ENCODE measurements at regions not wholly inside any gene's neighbourhood (a gene's known extent, or its start where the extent isn't known, plus 50 kb on each side); places are given as distances from the start of the nearest gene placed in this dataset.

GRCh38 chr7:35389636-35390035 lies 135.7 kb upstream of the TBX20 start:
- 77 to 88% (median 83%) methylated on average over 3 of the region's 3 CpGs for WGBS, 5 donors
- DNase-seq, result no peak
- Histone ChIP-seq H3K27me3 (peaks cover 0 to 5% (median 0%) of the 10 kb centered on the region in 3 donors), H3K36me3 (no peaks in the 10 kb centered on the region), H3K27ac (no peak overlapping the region), H3K4me1 (no peaks in the 10 kb centered on the region), H3K9me3 (no peaks in the 10 kb centered on the region), H3K4me3 (no peak overlapping the region)
- TF ChIP-seq POLR2AphosphoS5 (IDR thresholded peaks at IDR 0.05) (no peak), POLR2A (IDR thresholded peaks at IDR 0.05) (no peak), EP300 (IDR thresholded peaks at IDR 0.05) (no peak), CTCF (IDR thresholded peaks at IDR 0.05) (no peak)
- intact Hi-C loops (cut with DNase I; ENCODE audit: low total_unique reads), result no loop called here

DNA sequence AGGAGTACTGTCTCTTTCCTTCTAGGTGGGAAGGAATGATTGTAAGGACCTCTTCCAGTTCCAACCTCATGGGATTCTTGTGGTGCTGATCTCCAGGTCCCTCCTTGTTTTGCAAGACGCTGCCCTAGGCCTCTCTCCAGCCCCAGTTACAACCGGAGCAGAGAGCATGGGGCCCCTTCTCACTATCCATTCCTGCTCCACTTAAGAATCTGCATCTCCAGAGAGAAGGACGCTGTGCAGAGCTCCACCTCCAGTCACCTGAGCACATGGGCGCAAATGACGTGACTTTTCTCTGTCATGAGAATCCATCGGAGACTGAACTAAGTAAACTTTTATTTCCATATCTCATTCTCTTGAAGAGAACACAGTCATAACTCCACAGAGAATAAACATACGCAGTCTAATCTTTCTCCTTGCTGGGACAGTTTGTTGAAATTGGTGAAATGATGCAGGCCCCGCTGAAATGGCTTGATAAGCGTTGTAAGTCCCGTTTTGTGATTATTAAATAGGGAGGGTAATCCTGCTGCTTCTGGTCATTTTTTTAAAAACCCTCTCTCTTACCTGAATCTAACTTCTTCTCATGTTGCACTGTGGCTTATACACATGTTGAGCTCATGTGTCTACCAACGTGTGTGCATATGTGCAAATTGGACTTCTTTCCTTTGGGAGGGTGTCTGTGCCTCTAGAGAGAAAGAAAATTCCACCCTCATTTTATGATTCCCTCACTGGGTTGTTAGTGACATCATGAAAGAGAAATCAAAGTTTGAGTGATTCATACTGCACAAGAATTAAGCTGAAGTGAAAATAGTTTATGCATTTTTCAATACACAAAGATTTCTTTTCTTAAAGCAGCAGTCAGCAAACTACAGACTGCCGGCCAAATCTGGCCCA lies 133.2 kb upstream of the TBX20 start:
- H3K4me3 ChIP-seq, result no peak overlapping the region
- peaks cover 0 to 5% (median 0%) of the 10 kb centered on the region in 3 donors for H3K27me3 ChIP-seq
- DNase-seq, result no peak
- no peaks in the 10 kb centered on the region for H3K9me3 ChIP-seq
- intact Hi-C loops (cut with DNase I; ENCODE audit: low total_unique reads), result no loop called here
- no peaks in the 10 kb centered on the region for H3K4me1 ChIP-seq
- 48 to 68% (median 49%) methylated on average over 12 of the region's 12 CpGs for WGBS, 5 donors
- H3K36me3 ChIP-seq, result no peaks in the 10 kb centered on the region
- TF ChIP-seq POLR2AphosphoS5 (IDR thresholded peaks at IDR 0.05) (no peak), POLR2A (IDR thresholded peaks at IDR 0.05) (no peak), CTCF (IDR thresholded peaks at IDR 0.05) (no peak), EP300 (IDR thresholded peaks at IDR 0.05) (no peak)
- H3K27ac ChIP-seq, result no peak overlapping the region

DNA sequence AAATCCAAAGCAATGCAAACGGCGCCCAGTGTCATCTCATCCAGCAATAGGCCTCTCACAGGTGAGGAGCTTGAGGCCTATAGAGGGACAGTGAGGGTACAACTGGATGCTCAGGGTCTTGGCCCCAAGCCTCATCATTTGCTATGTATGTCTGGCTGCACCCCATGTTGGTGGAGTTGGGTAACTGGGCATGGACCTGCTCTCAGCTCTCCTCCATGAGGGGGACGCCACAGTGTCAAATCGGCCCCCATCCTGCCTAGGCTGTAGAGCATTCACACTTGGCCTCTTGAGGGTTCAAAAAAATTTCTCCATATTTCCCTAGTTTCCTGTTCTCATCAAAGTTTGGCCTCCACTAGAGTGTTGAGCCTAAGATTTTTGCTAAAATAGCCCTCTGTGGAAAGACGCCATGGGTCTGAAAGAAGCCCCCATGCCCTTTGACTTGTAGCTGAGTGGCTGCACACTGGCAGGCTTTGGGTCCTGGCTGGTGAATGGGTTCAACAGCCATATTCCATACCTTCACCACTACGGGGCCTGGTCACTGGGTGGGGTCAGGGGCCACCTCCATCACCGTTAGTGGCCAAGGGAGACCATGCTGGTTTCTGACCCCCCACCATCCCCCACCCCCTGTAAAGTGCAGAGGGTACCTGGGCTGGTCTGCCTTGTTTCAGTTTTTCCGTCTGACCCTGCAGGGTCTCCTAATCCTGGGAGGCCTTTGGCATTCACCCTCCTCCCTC lies 132.3 kb upstream of the TBX20 start:
- H3K9me3 ChIP-seq, result no peaks in the 10 kb centered on the region
- no peaks in the 10 kb centered on the region for H3K36me3 ChIP-seq
- no peak overlapping the region for H3K27ac ChIP-seq
- no peak for DNase-seq
- peaks cover 0 to 4% (median 0%) of the 10 kb centered on the region in 3 donors for H3K27me3 ChIP-seq
- TF ChIP-seq EP300 (IDR thresholded peaks at IDR 0.05), result no peak
- no peak for TF ChIP-seq POLR2A (IDR thresholded peaks at IDR 0.05)
- no peak for TF ChIP-seq POLR2AphosphoS5 (IDR thresholded peaks at IDR 0.05)
- WGBS, 5 donors, result 92 to 97% (median 95%) methylated on average over 8 of the region's 8 CpGs
- H3K4me3 ChIP-seq, result no peak overlapping the region
- intact Hi-C loops (cut with DNase I; ENCODE audit: low total_unique reads), result no loop called here
- H3K4me1 ChIP-seq, result no peaks in the 10 kb centered on the region

- TF ChIP-seq POLR2AphosphoS5 (IDR thresholded peaks at IDR 0.05) (no peak), EP300 (IDR thresholded peaks at IDR 0.05) (no peak), POLR2A (IDR thresholded peaks at IDR 0.05) (no peak), CTCF (IDR thresholded peaks at IDR 0.05) (no peak)
- peak in 1 of 2 donors; percentile 51 for DNase-seq
- H3K4me1 ChIP-seq, result no peaks in the 10 kb centered on the region
- H3K27ac ChIP-seq, result no peak overlapping the region
- intact Hi-C loops (cut with DNase I; ENCODE audit: low total_unique reads), result no loop called here
- H3K36me3 ChIP-seq, result no peaks in the 10 kb centered on the region
- H3K4me3 ChIP-seq, result no peak overlapping the region
- WGBS, 5 donors, result 69 to 82% (median 77%) methylated on average over 10 of the region's 10 CpGs
- no peaks in the 10 kb centered on the region for H3K27me3 ChIP-seq
- H3K9me3 ChIP-seq, result no peaks in the 10 kb centered on the region
Measured at GRCh38 chr7:35384761-35385700, 131.1 kb upstream of the TBX20 start.
